Activated gamma-delta T cell (primary cell): ENCODE measurements at regions not wholly inside any gene's neighbourhood (a gene's known extent, or its start where the extent isn't known, plus 50 kb on each side); places are given as distances from the start of the nearest gene placed in this dataset.
"Not testable (repeated sequence)": the region's sequence is repeated elsewhere in the genome, so short reads cannot be mapped to it uniquely, and the experiment has no call there.

Experiments
- DNase-seq: peaks from one replicate; lab custom pipeline; 2025; lab: John Stamatoyannopoulos, UW

GRCh38 chr14:104250175-104250574 lies 111.8 kb downstream of the KIF26A start:
- no peak for DNase-seq

- no peak for DNase-seq
These were observed 114.1 kb downstream of the KIF26A start for GRCh38 chr14:104252256-104253215.

GRCh38 chr14:104253223-104253822 lies 114.9 kb downstream of the KIF26A start:
- no peak for DNase-seq

- DNase-seq, result no peak
These were observed 115.5 kb downstream of the KIF26A start for GRCh38 chr14:104253901-104254353.

GRCh38 chr14:104254735-104255400 lies 116.5 kb downstream of the KIF26A start:
- DNase-seq, result no peak

GRCh38 chr14:104256025-104256424 lies 117.6 kb downstream of the KIF26A start:
- DNase-seq, result no peak

- no peak for DNase-seq
These were observed 124.4 kb downstream of the KIF26A start for GRCh38 chr14:104262515-104263514.

GRCh38 chr14:104263675-104264358 lies 125.4 kb downstream of the KIF26A start:
- no peak for DNase-seq

GRCh38 chr14:104264495-104265265 lies 126.3 kb downstream of the KIF26A start:
- DNase-seq, result no peak

- DNase-seq, result no peak
These were observed 127.7 kb downstream of the KIF26A start for GRCh38 chr14:104265918-104266630.

- DNase-seq, result no peak
These were observed 128.5 kb downstream of the KIF26A start for GRCh38 chr14:104266631-104267575.

- DNase-seq, result no peak
These were observed 129.5 kb downstream of the KIF26A start for GRCh38 chr14:104267895-104268294.

- DNase-seq, result no peak
These were observed 129.9 kb downstream of the KIF26A start for GRCh38 chr14:104268295-104268694.

- no peak for DNase-seq
These were observed 130.5 kb downstream of the KIF26A start for GRCh38 chr14:104268725-104269436.

- not testable (repeated sequence) for DNase-seq
These were observed 131.3 kb downstream of the KIF26A start for GRCh38 chr14:104269511-104270241.

- no peak for DNase-seq
These were observed 133.0 kb downstream of the KIF26A start for GRCh38 chr14:104271391-104271790.

- DNase-seq, result no peak
These were observed 136.4 kb downstream of the KIF26A start for GRCh38 chr14:104274806-104275205.
